Activated T-helper 1 cell treated with anti-CD3 and anti-CD28 coated beads, Interleukin-12 subunit alpha, Interleukin-12 subunit beta, Interleukin-2, Interleukin-4 antibody, amounts not matched to agents 30 ng/mL and 10 ng/mL and 1 ng/mL, durations not matched to agents 14 hours and 24 hours and 36 hours (primary cell): ENCODE measurements at regions not wholly inside any gene's neighbourhood (a gene's known extent, or its start where the extent isn't known, plus 50 kb on each side); places are given as distances from the start of the nearest gene placed in this dataset.
"Not testable (repeated sequence)": the region's sequence is repeated elsewhere in the genome, so short reads cannot be mapped to it uniquely, and the experiment has no call there.

ENCODE experiments used
- DNase-seq: peaks from one replicate; pipeline ENCODE4 v3.0.0; 2021; ENCODE audit warnings: low spot score
- H3K27ac Mint-ChIP-seq: one replicate; pipeline ENCODE4 v1.8.0; 2021; ENCODE audit warnings: mild to moderate bottlenecking, mixed read lengths
- H3K27me3 Mint-ChIP-seq: one replicate; pipeline ENCODE4 v1.8.0; 2022; ENCODE audit warnings: mild to moderate bottlenecking, moderate library complexity, mixed read lengths; ENCODE audit not compliant: insufficient read depth
- H3K36me3 Mint-ChIP-seq: one replicate; pipeline ENCODE4 v1.8.0; 2021; ENCODE audit warnings: low read depth, mixed read lengths
- H3K4me1 Mint-ChIP-seq: one replicate; pipeline ENCODE4 v1.8.0; 2021; ENCODE audit warnings: low read depth, mixed read lengths
- H3K4me3 Mint-ChIP-seq: one replicate; pipeline ENCODE4 v1.8.0; 2021; ENCODE audit warnings: mild to moderate bottlenecking, moderate library complexity, mixed read lengths
- H3K9me3 Mint-ChIP-seq: one replicate; pipeline ENCODE4 v1.8.0; 2021; ENCODE audit warnings: mixed read lengths
- intact Hi-C: fragments of 100-400 bp; cut with micrococcal nuclease; formaldehyde crosslinking; loops from one replicate; pipeline ENCODE4 v1.15.1; 2024

DNA sequence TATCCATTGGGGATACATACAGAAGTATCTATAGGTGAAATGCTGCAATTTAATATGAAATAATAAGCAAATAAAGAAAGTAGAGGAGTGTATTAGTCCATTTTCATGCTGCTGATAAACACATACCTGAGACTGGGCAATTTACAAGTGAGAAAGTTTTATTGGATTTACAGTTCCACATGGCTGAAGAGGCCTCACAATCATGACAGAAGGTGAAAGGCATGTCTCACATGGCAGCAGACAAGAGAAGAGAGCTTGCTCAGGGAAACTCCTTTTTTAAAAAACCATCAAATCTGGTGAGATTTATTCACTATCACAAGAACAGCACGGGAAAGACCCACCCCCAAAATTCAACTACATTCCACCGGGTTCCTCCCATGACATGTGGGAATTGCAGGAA, 82.8 kb upstream of the TRIM24 start:
- H3K27me3 Mint-ChIP-seq, result no peaks in the 10 kb centered on the region
- intact Hi-C loops, result no loop called here

DNA sequence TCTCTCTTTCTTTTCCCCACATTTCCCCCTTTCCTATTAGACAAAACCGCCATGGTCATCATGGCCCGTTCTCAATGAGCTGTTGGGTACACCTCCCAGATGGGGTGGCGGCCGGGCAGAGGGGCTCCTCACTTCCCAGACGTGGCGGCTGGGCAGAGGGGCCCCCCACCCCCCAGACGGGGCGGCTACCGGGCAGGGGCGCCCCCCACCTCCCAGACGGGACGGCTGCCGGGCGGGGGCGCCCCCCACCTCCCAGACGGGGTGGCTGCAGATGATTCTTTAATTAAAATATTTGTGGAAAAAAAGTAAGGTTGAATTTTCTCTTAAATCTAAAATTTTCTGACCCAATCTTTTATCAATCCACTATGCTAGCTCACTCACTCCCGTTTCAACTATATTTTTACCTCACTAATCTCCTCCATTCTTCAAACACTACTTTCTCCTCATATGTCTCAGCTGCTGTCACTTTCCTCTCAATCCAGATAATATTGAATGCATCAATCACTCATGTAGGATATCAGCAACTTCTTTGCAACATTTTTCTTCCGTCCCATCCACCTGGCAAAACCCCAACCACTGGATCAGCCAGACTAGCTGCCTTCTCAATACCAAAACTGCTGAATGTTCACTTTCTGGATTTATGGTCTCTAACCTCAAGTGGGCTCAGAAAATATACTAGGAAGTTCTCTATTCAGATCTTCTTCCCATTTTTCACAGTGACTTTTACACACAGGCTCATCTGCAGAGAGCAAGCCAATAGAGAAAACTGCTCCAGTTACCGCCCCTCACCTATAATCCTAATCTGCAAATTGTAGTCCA, 81.1 kb upstream of the TRIM24 start:
- H3K9me3 Mint-ChIP-seq, result no peaks in the 10 kb centered on the region
- DNase-seq, result no peak
- no peak overlapping the region for H3K27ac Mint-ChIP-seq
- no peaks in the 10 kb centered on the region for H3K36me3 Mint-ChIP-seq
- no peaks in the 10 kb centered on the region for H3K4me1 Mint-ChIP-seq
- intact Hi-C loops, result no loop called here
- no peak overlapping the region for H3K4me3 Mint-ChIP-seq
- H3K27me3 Mint-ChIP-seq, result no peaks in the 10 kb centered on the region

More for the DNA sequence above, 82.8 kb upstream of the TRIM24 start:
- Mint-ChIP-seq H3K4me1 (no peaks in the 10 kb centered on the region), H3K9me3 (no peaks in the 10 kb centered on the region), H3K27ac (no peak overlapping the region), H3K4me3 (no peak overlapping the region), H3K36me3 (no peaks in the 10 kb centered on the region)
- no peak for DNase-seq

DNA sequence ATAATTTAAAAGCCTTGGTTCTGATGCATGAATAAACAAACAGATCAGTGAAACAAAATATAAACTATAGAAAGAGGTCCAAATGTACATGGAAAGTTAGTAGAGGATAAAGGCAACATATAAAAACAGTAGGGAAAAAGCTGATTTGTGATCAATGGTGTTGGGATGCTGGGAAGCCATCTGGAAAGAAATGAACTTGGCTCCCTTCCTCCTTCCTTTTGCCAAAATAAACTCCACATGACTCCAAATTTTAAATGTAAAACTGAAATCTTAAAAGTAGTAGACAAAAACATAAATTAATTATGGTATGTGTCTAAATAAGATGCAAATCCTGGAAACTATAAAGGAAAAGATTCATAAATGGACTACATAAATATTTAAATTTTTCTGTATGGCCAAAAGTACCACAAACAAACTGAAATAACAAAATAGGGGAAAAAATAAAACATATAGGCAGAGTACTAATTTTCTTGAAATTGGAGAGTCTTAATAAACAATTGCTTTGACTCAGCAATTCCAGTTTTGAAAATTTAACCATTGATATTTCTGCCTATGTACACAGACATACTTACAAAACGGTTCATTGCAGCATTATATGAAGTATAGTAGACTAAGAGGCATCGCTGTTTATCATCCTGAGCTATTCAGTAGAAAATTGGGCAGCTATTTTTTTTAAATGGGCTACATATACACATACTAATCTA, 77.0 kb upstream of the TRIM24 start:
- intact Hi-C loops, result no loop called here
- H3K4me3 Mint-ChIP-seq, result no peak overlapping the region
- no peak overlapping the region for H3K27ac Mint-ChIP-seq

DNA sequence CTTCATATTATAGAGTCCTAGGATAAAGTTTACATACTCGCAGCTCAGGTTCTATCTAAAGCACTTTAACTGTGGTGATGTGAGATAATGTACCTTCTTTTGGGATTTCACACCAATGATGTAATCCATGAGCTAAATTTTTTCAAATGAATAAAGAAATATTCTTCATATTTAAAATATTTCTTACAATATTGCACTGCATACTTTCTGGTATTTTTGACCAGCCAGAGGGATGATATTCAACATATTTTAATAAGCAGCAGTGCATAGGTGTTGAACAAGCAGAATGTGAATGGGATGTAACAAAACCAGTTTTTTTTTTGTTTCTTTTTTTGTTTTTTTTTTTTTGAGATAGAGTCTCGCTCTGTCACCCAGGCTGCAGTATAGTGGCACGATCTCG, 73.2 kb upstream of the TRIM24 start:
- no peak for DNase-seq
- H3K27ac Mint-ChIP-seq, result no peak overlapping the region
- intact Hi-C loops, result no loop called here

More for the DNA sequence above, 77.0 kb upstream of the TRIM24 start:
- no peaks in the 10 kb centered on the region for H3K9me3 Mint-ChIP-seq
- H3K36me3 Mint-ChIP-seq, result no peaks in the 10 kb centered on the region
- no peak for DNase-seq
- no peaks in the 10 kb centered on the region for H3K4me1 Mint-ChIP-seq
- no peaks in the 10 kb centered on the region for H3K27me3 Mint-ChIP-seq

DNA sequence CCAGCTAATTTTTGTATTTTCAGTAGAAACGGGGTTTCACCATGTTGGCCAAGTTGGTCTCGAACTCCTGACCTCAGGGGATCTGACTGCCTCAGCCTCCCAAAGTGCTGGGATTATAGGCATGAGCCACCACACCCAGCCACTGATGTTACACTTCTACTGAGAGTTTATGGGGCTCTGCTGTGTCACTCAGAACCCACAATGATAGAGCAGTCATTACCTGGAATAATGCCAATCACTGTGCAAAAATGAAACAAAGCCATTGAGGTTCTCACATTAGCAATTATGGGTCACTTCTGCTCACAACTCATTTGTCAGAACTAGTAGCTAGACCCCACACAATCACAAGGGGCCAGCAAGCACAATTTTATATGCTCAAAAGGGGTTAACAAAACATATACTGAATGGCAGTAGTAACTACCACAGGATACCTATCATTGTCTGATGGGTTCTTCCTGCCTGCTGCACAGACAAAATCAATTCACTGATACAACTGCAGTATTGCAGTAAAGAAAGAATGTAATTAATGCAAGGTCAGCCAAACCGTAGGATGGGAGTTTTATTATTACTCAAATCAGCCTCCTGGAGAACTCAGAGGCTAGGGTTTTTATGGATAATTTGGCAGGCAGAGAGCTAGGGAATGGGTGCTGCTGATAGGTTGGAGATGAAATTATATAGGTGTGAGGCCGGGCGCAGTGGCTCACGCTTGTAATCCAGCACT, 72.1 kb upstream of the TRIM24 start:
- Mint-ChIP-seq H3K27me3 (no peaks in the 10 kb centered on the region), H3K4me1 (no peaks in the 10 kb centered on the region), H3K27ac (no peak overlapping the region), H3K9me3 (no peaks in the 10 kb centered on the region), H3K36me3 (no peaks in the 10 kb centered on the region), H3K4me3 (no peak overlapping the region)
- no peak for DNase-seq
- intact Hi-C loops, result no loop called here

More for the DNA sequence above, 73.2 kb upstream of the TRIM24 start:
- Mint-ChIP-seq H3K36me3 (no peaks in the 10 kb centered on the region), H3K9me3 (no peaks in the 10 kb centered on the region), H3K4me1 (no peaks in the 10 kb centered on the region), H3K27me3 (no peaks in the 10 kb centered on the region), H3K4me3 (no peak overlapping the region)

DNA sequence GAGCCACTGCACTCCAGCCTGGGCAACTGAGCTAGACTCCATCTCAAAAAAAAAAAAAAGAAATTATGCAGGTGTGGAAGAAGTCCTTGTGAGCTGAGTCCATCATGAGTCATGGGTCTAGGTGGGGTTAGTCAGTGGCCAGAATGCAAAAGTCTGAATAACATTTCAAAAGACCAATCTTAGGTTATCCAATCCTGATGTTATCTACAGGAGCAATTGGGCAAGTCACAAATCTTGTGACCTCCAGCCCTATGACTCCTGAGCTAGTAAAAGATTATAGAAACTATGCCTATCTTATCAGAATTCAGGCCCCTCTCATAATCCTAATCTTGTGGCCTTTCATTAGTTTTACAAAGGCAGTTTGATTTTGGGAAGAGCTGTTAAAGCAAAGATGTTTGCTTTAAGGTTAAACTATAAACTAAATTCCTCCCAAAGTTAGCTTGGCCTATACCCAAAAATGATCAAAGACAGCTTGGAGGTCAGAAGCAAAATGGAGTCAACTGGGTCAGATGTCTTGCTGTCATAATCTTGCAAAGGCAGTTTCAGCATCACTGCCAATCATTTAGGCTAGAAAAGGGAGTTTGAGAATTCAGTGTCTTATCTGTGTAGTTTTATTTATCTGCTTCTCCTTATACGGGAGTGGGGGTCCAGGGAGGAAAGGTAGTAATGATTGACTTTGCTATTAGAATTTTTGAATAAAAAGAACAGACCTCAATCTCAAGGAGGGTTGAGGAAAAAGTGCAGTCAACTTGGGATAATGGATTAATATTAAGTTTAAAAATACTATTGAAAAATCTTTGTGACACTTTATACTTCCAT, 71.2 kb upstream of the TRIM24 start:
- H3K36me3 Mint-ChIP-seq, result no peaks in the 10 kb centered on the region
- DNase-seq, result no peak
- no peak overlapping the region for H3K27ac Mint-ChIP-seq
- no peaks in the 10 kb centered on the region for H3K9me3 Mint-ChIP-seq
- no peaks in the 10 kb centered on the region for H3K4me1 Mint-ChIP-seq
- intact Hi-C loops, result no loop called here
- H3K4me3 Mint-ChIP-seq, result no peak overlapping the region
- H3K27me3 Mint-ChIP-seq, result no peaks in the 10 kb centered on the region

DNA sequence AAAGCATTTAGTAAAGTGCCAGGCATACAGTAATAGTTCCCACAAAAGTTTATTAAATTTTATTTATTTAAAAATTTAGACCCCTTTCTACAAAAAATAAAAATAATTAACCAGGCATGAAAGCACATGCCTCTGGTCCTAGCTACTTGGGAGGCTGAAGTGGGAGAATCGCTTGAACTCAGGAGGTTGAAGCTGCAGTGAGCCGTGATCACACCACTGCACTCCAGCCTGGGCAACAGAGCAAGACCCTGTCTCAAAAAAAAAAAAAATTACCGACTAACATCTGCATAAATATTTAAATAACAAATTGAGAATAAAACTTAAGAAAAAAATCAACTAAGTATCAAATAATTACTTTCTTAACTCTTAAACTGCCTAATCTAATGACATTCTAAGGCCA, 64.3 kb upstream of the TRIM24 start:
- no peaks in the 10 kb centered on the region for H3K9me3 Mint-ChIP-seq
- intact Hi-C loops, result no loop called here

DNA sequence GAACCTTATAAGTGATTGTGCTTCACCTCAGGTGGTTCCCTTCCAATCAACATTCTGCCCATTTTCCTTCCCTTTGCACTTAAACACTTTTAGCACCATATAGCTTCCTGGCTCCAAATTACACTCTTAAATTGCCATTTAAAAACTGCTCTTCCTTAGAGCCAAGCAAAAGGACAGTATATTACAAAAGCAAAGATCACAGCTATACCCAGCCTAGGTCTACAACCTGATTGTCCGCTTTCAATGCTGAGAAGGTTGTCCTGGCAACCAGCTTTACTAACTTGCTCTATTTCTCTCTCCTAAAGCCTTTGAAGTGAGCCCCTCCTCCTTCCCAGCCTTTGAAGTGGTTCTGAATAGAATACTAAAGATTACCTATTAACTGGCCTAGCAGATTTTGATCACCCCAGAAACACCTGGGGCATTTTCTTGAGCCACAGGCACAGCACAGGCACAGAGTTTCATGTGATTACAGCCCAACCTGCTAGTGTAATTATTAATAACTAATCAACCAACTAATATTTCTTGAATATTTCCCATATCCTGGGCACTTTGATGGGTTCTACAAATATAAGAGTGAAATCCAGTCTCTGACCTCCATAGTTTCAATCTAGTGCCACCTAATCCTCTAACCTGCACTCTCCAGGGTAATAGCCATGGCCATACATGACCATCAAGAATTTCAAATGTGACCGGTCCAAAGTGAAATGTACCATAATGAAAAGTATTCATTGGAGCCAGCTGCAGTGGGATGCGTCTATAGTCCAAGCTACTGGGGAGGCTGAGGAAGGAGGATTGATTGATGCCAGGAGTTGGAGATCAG, 63.6 kb upstream of the TRIM24 start:
- Mint-ChIP-seq H3K27me3 (no peaks in the 10 kb centered on the region), H3K4me3 (no peak overlapping the region), H3K36me3 (no peaks in the 10 kb centered on the region), H3K4me1 (no peaks in the 10 kb centered on the region), H3K9me3 (no peaks in the 10 kb centered on the region), H3K27ac (no peak overlapping the region)
- no peak for DNase-seq
- intact Hi-C loops, result no loop called here

More for the DNA sequence above, 64.3 kb upstream of the TRIM24 start:
- Mint-ChIP-seq H3K4me3 (no peak overlapping the region), H3K27me3 (no peaks in the 10 kb centered on the region), H3K36me3 (no peaks in the 10 kb centered on the region), H3K27ac (no peak overlapping the region), H3K4me1 (no peaks in the 10 kb centered on the region)
- DNase-seq, result no peak

DNA sequence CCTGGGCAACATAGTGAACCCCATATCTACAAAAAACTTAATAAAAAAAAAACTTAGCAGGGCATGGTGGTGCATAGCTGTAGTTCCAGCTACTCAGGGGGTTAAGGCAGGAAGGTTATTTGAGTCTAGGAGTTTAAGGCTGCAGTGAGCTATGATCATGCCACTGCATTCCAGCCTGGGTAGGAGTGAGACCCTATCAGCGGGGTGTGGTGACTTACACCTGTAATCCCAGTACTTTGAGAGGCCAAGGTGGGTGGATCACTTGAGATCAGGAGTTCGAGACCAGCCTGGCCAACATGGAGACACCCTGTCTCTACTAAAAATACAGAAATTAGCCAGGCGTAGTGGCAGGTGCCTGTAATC, 63.0 kb upstream of the TRIM24 start:
- H3K9me3 Mint-ChIP-seq, H3K27ac Mint-ChIP-seq, H3K27me3 Mint-ChIP-seq, intact Hi-C loops, H3K4me1 Mint-ChIP-seq, H3K4me3 Mint-ChIP-seq, DNase-seq, H3K36me3 Mint-ChIP-seq: not testable (repeated sequence)

DNA sequence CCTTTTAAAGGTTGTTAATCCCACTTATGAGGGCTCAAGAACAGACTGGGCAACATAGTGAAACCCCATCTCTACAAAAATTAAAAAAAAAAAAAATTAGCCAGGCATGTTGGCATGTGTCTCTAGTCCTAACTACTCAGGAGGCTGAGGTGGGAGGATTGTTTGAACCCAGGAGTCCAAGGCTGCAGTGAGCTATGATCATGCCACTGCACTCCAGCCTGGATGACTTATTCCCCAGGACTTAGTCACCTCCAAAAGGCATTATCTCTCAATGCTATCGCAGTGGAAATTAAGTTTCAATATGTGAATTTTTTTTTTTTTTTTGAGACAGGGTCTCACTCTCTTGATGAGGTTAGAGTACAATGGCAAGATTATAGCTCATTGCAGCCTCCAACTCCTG, 61.2 kb upstream of the TRIM24 start:
- DNase-seq, result no peak
- Mint-ChIP-seq H3K4me3 (no peak overlapping the region), H3K27ac (no peak overlapping the region), H3K9me3 (no peaks in the 10 kb centered on the region), H3K36me3 (no peaks in the 10 kb centered on the region), H3K4me1 (no peaks in the 10 kb centered on the region), H3K27me3 (no peaks in the 10 kb centered on the region)
- intact Hi-C loops, result no loop called here

DNA sequence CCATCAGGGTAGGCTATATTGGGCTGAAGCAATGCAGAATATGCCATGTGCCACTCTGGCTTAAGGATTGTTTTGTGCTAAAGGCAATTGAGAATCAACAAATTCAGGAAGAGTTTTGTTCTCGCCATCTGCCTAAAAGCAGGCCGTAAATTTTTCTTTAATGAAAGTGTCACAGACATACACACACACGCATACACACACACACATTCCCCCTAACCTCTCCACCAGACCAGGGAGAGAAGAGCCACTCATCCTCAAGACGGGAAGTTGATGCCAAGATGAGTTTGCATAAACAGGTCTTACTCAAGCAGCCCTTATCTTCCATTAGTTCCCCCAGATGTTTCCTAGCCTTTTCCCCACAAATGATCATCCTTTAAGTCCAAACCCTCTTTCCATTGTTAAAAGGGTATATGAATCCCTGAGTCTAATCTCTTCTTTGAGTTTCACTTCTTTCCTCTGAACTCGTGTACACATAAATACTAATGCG, 59.6 kb upstream of the TRIM24 start:
- intact Hi-C loops, result no loop called here
- H3K4me3 Mint-ChIP-seq, result no peak overlapping the region
- H3K9me3 Mint-ChIP-seq, result no peaks in the 10 kb centered on the region
- H3K27me3 Mint-ChIP-seq, result no peaks in the 10 kb centered on the region
- DNase-seq, result no peak
- H3K4me1 Mint-ChIP-seq, result no peaks in the 10 kb centered on the region
- no peak overlapping the region for H3K27ac Mint-ChIP-seq
- no peaks in the 10 kb centered on the region for H3K36me3 Mint-ChIP-seq

DNA sequence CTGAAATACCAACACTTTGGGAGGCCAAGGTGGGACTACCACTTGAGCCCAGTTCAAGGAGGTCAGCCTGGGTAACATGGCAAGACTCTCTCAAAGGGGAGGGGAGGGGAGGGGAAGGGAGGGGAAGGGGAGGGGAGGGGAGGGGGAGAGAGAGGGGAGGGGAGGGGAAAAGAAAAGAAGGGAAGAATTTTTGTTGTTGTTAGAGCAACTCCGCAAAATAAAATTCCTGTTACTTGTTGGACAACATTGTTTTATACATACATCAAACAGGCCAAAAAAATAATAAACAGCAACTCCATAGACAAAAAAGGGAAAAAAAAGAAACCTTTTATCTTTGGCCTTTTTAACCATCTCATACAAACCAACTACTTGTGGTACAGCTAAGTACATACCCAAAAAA, 57.3 kb upstream of the TRIM24 start:
- H3K9me3 Mint-ChIP-seq, result no peaks in the 10 kb centered on the region
- H3K27me3 Mint-ChIP-seq, result peaks cover 4% of the 10 kb centered on the region
- no peak overlapping the region for H3K27ac Mint-ChIP-seq
- DNase-seq, result no peak
- intact Hi-C loops, result no loop called here
- H3K4me3 Mint-ChIP-seq, result no peak overlapping the region
- H3K36me3 Mint-ChIP-seq, result no peaks in the 10 kb centered on the region
- no peaks in the 10 kb centered on the region for H3K4me1 Mint-ChIP-seq
